A172 (cell line): ENCODE measurements at regions not wholly inside any gene's neighbourhood (a gene's known extent, or its start where the extent isn't known, plus 50 kb on each side); places are given as distances from the start of the nearest gene placed in this dataset.

Source experiments
- DNase-seq: peaks from one replicate; pipeline ENCODE4 v3.0.0-alpha.2; 2015; ENCODE audit warnings: low spot score

GRCh38 chr4:4961936-4962335 lies 57.3 kb downstream of the CYTL1 start:
- DNase-seq = no peak

- DNase-seq = no peak
Observed at GRCh38 chr4:4962928-4963327, 56.3 kb downstream of the CYTL1 start.
